HCT116 (cell line): ENCODE measurements at regions not wholly inside any gene's neighbourhood (a gene's known extent, or its start where the extent isn't known, plus 50 kb on each side); places are given as distances from the start of the nearest gene placed in this dataset.

Experiments
- CEBPB ChIP-seq: IDR thresholded peaks from 2 replicates; pipeline ENCODE4 v1.6.1; 2012; ENCODE audit warnings: low read depth
- EGR1 ChIP-seq: IDR thresholded peaks from 2 replicates; pipeline ENCODE4 v1.6.1; 2012; ENCODE audit warnings: low read depth
- ELF1 ChIP-seq: IDR thresholded peaks from 2 replicates; pipeline ENCODE4 v1.6.1; 2012; ENCODE audit warnings: low read depth, borderline replicate concordance
- EZH2 ChIP-seq: fragments of 200-600 bp; sonication (generic); IDR thresholded peaks from 2 replicates; pipeline ENCODE4 v1.6.1; 2017; ENCODE audit warnings: antibody characterized with exemption, mixed run types
- EZH2phosphoT487 ChIP-seq: fragments of 200-600 bp; IDR thresholded peaks from 2 replicates; pipeline ENCODE4 v1.6.1; 2018; ENCODE audit warnings: antibody characterized with exemption, borderline replicate concordance
- JUND ChIP-seq: IDR thresholded peaks from 2 replicates; pipeline ENCODE4 v1.6.1; 2012
- POLR2A ChIP-seq: IDR thresholded peaks from 2 replicates; pipeline ENCODE4 v1.7.0; 2011; ENCODE audit warnings: borderline replicate concordance; ENCODE audit not compliant: insufficient read depth, insufficient read length; ENCODE audit errors: extremely low read depth
- POLR2AphosphoS5 ChIP-seq: IDR thresholded peaks from 2 replicates; pipeline ENCODE4 v1.6.1; 2011; ENCODE audit warnings: mild to moderate bottlenecking, low read depth, low read length, moderate library complexity
- SIN3A ChIP-seq: IDR thresholded peaks from 2 replicates; pipeline ENCODE4 v1.6.1; 2012; ENCODE audit warnings: low read depth
- SP1 ChIP-seq: IDR thresholded peaks from 2 replicates; pipeline ENCODE4 v1.6.1; 2012; ENCODE audit warnings: low read depth
- TF ChIP-seq, protein P1 (sequence below), 3 experiments: fragments of 200-600 bp in 1 of 3; sonication (generic) in 1 of 3; IDR thresholded peaks in 2 of 3; conservative IDR thresholded peaks in 1 of 3; 2 replicates each; pipeline ENCODE4 v1.5.1; 2012 to 2017; ENCODE audit warnings: low read depth in 2 of 3, low read length in 2 of 3, antibody characterized with exemption in 1 of 3, borderline replicate concordance in 1 of 3, control low read depth in 1 of 3, mild to moderate bottlenecking in 1 of 3, mixed read lengths in 1 of 3, mixed run types in 1 of 3, moderate library complexity in 1 of 3; ENCODE audit not compliant: insufficient read depth in 1 of 3
- TF ChIP-seq, protein P2 (sequence below): IDR thresholded peaks from 2 replicates; pipeline ENCODE4 v1.6.1; 2012

DNA sequence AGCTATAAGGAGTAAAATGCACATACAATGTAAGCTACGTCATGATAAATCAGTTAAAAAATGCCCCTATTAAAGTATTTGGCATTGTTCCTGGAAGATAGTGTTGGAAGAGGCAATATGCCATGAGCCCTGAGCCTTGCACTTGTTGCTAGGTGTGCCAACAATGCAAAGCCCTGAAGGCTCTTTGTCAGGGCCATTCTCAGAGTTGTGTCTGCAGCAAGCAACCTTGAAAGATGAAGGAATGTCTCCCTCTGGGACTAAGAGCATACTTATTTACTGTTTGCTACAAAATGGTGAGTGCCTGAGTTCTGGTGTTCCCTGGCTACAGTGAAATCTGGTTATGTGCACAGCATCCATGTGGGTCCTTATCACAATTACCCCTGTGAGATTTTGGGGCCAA, 322.3 kb upstream of the FAT3 start:
- TF ChIP-seq, protein P1, sequence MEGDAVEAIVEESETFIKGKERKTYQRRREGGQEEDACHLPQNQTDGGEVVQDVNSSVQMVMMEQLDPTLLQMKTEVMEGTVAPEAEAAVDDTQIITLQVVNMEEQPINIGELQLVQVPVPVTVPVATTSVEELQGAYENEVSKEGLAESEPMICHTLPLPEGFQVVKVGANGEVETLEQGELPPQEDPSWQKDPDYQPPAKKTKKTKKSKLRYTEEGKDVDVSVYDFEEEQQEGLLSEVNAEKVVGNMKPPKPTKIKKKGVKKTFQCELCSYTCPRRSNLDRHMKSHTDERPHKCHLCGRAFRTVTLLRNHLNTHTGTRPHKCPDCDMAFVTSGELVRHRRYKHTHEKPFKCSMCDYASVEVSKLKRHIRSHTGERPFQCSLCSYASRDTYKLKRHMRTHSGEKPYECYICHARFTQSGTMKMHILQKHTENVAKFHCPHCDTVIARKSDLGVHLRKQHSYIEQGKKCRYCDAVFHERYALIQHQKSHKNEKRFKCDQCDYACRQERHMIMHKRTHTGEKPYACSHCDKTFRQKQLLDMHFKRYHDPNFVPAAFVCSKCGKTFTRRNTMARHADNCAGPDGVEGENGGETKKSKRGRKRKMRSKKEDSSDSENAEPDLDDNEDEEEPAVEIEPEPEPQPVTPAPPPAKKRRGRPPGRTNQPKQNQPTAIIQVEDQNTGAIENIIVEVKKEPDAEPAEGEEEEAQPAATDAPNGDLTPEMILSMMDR (IDR thresholded peaks at IDR 0.05 in 2 of 3, conservative IDR thresholded peaks at IDR 0.05 in 1 of 3; ENCODE audit: borderline replicate concordance in 1 of 3, insufficient read depth in 1 of 3, low read depth in 2 of 3, low read length in 2 of 3): no peak
- TF ChIP-seq JUND (no peak), POLR2A (no peak), ELF1 (no peak), CEBPB (no peak), EGR1 (no peak), SP1 (no peak), POLR2AphosphoS5 (no peak), EZH2 (no peak), EZH2phosphoT487 (no peak), SIN3A (no peak)
- TF ChIP-seq, protein P2, sequence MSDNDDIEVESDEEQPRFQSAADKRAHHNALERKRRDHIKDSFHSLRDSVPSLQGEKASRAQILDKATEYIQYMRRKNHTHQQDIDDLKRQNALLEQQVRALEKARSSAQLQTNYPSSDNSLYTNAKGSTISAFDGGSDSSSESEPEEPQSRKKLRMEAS: no peak
